ENCODE measurements at regions not wholly inside any gene's neighbourhood (a gene's known extent, or its start where the extent isn't known, plus 50 kb on each side); places are given as distances from the start of the nearest gene placed in this dataset.

GRCh38 chr20:11753155-11753554 lies 164.5 kb upstream of the BTBD3 start:
- Histone ChIP-seq H3K27ac (no peak overlapping the region), H3K4me1 (no peaks in the 10 kb centered on the region), H3K4me3 (no peak overlapping the region), H3K27me3 (no peaks in the 10 kb centered on the region), H3K36me3 (no peaks in the 10 kb centered on the region), H3K9me3 (no peaks in the 10 kb centered on the region)
- intact Hi-C loops (cut with DNase I; ENCODE audit: low total_unique reads): no loop called here
- no peak for DNase-seq
- TF ChIP-seq, protein P1, sequence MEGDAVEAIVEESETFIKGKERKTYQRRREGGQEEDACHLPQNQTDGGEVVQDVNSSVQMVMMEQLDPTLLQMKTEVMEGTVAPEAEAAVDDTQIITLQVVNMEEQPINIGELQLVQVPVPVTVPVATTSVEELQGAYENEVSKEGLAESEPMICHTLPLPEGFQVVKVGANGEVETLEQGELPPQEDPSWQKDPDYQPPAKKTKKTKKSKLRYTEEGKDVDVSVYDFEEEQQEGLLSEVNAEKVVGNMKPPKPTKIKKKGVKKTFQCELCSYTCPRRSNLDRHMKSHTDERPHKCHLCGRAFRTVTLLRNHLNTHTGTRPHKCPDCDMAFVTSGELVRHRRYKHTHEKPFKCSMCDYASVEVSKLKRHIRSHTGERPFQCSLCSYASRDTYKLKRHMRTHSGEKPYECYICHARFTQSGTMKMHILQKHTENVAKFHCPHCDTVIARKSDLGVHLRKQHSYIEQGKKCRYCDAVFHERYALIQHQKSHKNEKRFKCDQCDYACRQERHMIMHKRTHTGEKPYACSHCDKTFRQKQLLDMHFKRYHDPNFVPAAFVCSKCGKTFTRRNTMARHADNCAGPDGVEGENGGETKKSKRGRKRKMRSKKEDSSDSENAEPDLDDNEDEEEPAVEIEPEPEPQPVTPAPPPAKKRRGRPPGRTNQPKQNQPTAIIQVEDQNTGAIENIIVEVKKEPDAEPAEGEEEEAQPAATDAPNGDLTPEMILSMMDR (IDR thresholded peaks at IDR 0.05): no peak

DNA sequence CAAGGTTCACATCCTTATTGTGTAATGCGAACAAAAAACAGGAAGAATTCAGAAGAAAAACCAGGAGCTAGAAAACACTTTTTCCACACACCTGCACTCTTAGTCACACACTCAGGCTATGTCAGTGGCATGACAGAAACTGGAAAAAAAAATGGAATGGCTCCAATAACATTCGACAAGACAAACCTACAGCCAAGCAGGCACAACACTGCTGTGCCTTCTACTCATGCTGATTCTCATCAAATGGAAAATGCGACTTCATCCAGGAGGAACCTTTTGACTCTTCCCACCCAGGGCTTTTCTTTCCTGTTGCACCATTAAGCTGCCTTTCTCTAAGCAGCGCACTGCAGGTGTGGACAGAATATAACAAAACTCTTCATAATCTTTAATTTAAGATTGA lies 163.2 kb upstream of the BTBD3 start:
- no peaks in the 10 kb centered on the region for H3K9me3 ChIP-seq
- TF ChIP-seq, protein P1 (IDR thresholded peaks at IDR 0.05): no peak
- no peak overlapping the region for H3K4me3 ChIP-seq
- no peak for DNase-seq
- intact Hi-C loops (cut with DNase I; ENCODE audit: low total_unique reads): no loop called here
- no peaks in the 10 kb centered on the region for H3K27me3 ChIP-seq
- H3K27ac ChIP-seq: no peak overlapping the region
- no peaks in the 10 kb centered on the region for H3K36me3 ChIP-seq
- no peaks in the 10 kb centered on the region for H3K4me1 ChIP-seq

DNA sequence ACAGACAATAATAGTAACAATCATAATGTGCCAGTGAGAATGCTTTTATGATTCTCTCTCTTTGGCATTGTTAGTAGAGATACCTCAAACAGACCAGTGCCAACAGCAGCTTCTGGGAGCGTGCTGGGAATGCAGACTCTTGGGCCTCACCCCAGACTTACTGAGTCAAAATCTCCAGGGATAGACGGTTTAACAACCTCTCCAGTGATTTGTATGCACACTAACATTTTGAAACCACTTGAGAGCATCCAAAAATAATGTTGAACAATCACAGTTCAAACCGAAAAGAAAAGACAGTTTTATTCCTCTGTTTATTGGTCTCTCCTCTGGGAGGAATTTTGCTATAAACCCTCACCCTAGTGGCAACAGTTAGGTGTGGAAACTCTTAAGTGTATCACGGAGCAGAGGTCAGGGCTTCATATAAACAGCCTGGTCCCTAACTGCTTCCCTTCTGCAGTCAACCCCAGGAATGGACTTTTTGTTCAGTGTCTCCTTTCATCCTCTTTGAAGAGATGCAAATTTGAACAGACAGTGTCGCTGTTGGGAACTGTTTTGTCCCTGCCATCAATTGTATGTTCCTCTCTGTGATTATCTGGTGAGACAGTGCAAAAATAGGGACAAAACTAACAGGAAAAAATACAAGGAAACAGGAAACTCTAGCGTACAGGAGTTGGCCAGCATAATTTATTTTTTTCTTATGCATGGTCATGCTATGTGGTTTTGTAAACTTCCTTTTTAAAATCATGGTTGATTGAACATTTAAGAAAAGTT lies 162.4 kb upstream of the BTBD3 start:
- intact Hi-C loops (cut with DNase I; ENCODE audit: low total_unique reads): no loop called here
- no peaks in the 10 kb centered on the region for H3K36me3 ChIP-seq
- TF ChIP-seq, protein P1 (IDR thresholded peaks at IDR 0.05): no peak
- H3K4me3 ChIP-seq: no peak overlapping the region
- no peaks in the 10 kb centered on the region for H3K9me3 ChIP-seq
- no peaks in the 10 kb centered on the region for H3K27me3 ChIP-seq
- no peak for DNase-seq
- H3K27ac ChIP-seq: no peak overlapping the region
- no peaks in the 10 kb centered on the region for H3K4me1 ChIP-seq

- no peaks in the 10 kb centered on the region for H3K27me3 ChIP-seq
- H3K9me3 ChIP-seq: no peaks in the 10 kb centered on the region
- no peak for DNase-seq
- H3K27ac ChIP-seq: no peak overlapping the region
- no peaks in the 10 kb centered on the region for H3K4me1 ChIP-seq
- TF ChIP-seq, protein P1 (IDR thresholded peaks at IDR 0.05): no peak
- H3K36me3 ChIP-seq: no peaks in the 10 kb centered on the region
- intact Hi-C loops (cut with DNase I; ENCODE audit: low total_unique reads): no loop called here
- no peak overlapping the region for H3K4me3 ChIP-seq
Measured at GRCh38 chr20:11761497-11761896, 156.2 kb upstream of the BTBD3 start.

GRCh38 chr20:11766961-11767360 lies 150.7 kb upstream of the BTBD3 start:
- H3K36me3 ChIP-seq: no peaks in the 10 kb centered on the region
- H3K4me3 ChIP-seq: no peak overlapping the region
- TF ChIP-seq, protein P1 (IDR thresholded peaks at IDR 0.05): no peak
- DNase-seq: no peak
- H3K27me3 ChIP-seq: no peaks in the 10 kb centered on the region
- no peak overlapping the region for H3K27ac ChIP-seq
- no peaks in the 10 kb centered on the region for H3K9me3 ChIP-seq
- intact Hi-C loops (cut with DNase I; ENCODE audit: low total_unique reads): no loop called here
- no peaks in the 10 kb centered on the region for H3K4me1 ChIP-seq

Measured in tibial artery (tissue), 4 donors.